ENCODE measurements at regions not wholly inside any gene's neighbourhood (a gene's known extent, or its start where the extent isn't known, plus 50 kb on each side); places are given as distances from the start of the nearest gene placed in this dataset.

GRCh38 chr7:93751421-93751820 is 139.1 kb downstream of the TFPI2 start:
- H3K4me3 ChIP-seq (ENCODE audit: low read depth, low read length) = no peak overlapping the region
- DNase-seq (ENCODE audit: low read depth) = no peak

GRCh38 chr7:93750986-93751385 is 139.6 kb downstream of the TFPI2 start:
- no peak for DNase-seq (ENCODE audit: low read depth)

More at GRCh38 chr7:93751421-93751820, 139.1 kb downstream of the TFPI2 start:
- no peak for TF ChIP-seq CTCF (IDR thresholded peaks at IDR 0.05; ENCODE audit: insufficient read depth, low read length)

GRCh38 chr7:93747019-93747418 is 143.5 kb downstream of the TFPI2 start:
- no peak for TF ChIP-seq CTCF (IDR thresholded peaks at IDR 0.05; ENCODE audit: insufficient read depth, low read length)
- no peak for DNase-seq (ENCODE audit: low read depth)
- no peak overlapping the region for H3K4me3 ChIP-seq (ENCODE audit: low read depth, low read length)

More at GRCh38 chr7:93750986-93751385, 139.6 kb downstream of the TFPI2 start:
- no peak for TF ChIP-seq CTCF (IDR thresholded peaks at IDR 0.05; ENCODE audit: insufficient read depth, low read length)
- no peak overlapping the region for H3K4me3 ChIP-seq (ENCODE audit: low read depth, low read length)

GRCh38 chr7:93739424-93739823 is 151.1 kb downstream of the TFPI2 start:
- no peak for DNase-seq (ENCODE audit: low read depth)
- no peak for TF ChIP-seq CTCF (IDR thresholded peaks at IDR 0.05; ENCODE audit: insufficient read depth, low read length)
- H3K4me3 ChIP-seq (ENCODE audit: low read depth, low read length) = no peak overlapping the region

- no peak for TF ChIP-seq CTCF (IDR thresholded peaks at IDR 0.05; ENCODE audit: insufficient read depth, low read length)
- peak; percentile 8 for DNase-seq (ENCODE audit: low read depth)
- no peak overlapping the region for H3K4me3 ChIP-seq (ENCODE audit: low read depth, low read length)
Observed at GRCh38 chr7:93737953-93738352, 152.6 kb downstream of the TFPI2 start.

GRCh38 chr7:93736668-93737369 is 153.7 kb downstream of the TFPI2 start:
- no peak for TF ChIP-seq CTCF (IDR thresholded peaks at IDR 0.05; ENCODE audit: insufficient read depth, low read length)
- no peak overlapping the region for H3K4me3 ChIP-seq (ENCODE audit: low read depth, low read length)
- DNase-seq (ENCODE audit: low read depth) = no peak

GRCh38 chr7:93728292-93728691 is 153.8 kb upstream of the CALCR start:
- H3K4me3 ChIP-seq (ENCODE audit: low read depth, low read length) = no peak overlapping the region
- DNase-seq (ENCODE audit: low read depth) = no peak
- TF ChIP-seq CTCF (IDR thresholded peaks at IDR 0.05; ENCODE audit: insufficient read depth, low read length) = no peak
